HG02588 (cell line): ENCODE measurements at regions not wholly inside any gene's neighbourhood (a gene's known extent, or its start where the extent isn't known, plus 50 kb on each side); places are given as distances from the start of the nearest gene placed in this dataset.
"Not testable (repeated sequence)": the region's sequence is repeated elsewhere in the genome, so short reads cannot be mapped to it uniquely, and the experiment has no call there.

Source experiments
- ATAC-seq: cut with Tn5 transposase; IDR thresholded peaks from one replicate; pipeline ENCODE4 v1.9.1; 2021; ENCODE audit warnings: mild to moderate bottlenecking, moderate library complexity; ENCODE audit not compliant: unreplicated experiment

DNA sequence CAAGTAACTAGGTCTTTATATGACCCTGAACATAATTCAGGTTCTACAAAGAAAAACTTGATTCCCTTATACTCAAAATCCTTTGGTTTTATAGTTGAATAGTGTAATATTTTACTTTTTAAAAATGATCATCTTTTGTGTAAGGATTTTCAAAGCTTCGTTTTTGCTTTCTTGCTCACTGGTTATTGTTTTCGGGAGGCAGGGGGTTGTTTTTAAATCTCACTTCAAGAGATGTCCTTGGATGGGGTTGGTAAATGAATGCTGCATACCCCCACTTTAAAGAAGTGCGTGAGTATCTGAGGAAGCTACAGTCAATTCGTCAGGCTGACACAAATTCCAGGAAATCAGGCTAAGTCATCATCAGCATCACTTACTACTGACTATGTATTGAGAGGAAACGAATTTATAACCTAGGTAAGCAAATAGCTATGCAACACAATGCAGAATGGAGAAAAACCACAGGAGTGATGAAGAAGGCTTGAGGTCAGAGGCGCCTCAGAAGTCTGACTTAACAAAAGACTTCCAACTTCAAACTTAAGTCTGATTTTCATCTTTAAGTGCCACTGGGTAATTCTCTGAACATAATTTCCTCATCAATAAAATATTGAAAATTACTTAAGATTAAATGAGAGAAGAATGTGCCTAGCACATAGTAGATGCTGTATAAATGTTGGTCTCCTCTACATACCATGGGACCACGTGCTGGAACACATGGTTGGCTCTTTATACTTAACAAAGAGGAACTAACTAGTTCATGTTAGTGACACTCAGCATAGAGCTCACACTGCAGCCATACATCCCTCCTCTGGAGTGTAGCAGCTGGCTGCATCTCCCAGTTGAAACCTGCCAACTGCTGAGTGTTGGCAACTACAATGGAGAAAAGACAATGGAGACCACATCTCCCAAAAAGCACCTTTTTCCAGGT is 106.0 kb upstream of the KIF2A start:
- ATAC-seq, result no peak

GRCh38 chr5:62206150-62206829 is 99.7 kb upstream of the KIF2A start:
- ATAC-seq, result no peak

- no peak for ATAC-seq
Measured at GRCh38 chr5:62208218-62208852, 97.7 kb upstream of the KIF2A start.

DNA sequence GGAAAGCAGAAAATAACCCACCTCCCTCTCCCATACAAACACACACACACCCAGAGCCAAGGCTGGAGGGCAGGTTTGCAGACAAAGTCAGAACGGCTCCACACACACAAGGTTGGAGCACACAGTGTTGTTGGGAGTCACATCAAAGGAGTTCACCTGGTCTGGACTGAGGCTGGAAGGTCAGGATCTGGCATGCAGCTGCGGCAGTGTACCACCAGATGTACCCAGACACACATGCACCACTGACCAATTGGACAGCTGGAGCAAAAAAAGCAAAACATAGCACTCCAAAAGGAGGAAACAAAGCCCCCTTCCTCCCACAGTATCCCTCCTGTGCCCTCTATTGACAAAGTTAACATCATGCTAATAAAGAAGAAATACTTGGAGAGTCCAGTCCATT is 94.6 kb upstream of the KIF2A start:
- ATAC-seq, result no peak

GRCh38 chr5:62212648-62213047 is 93.4 kb upstream of the KIF2A start:
- ATAC-seq, result no peak

- ATAC-seq, result no peak
Measured at GRCh38 chr5:62214701-62215100, 91.3 kb upstream of the KIF2A start.

- ATAC-seq, result not testable (repeated sequence)
Measured at GRCh38 chr5:62216603-62217002, 89.4 kb upstream of the KIF2A start.

DNA sequence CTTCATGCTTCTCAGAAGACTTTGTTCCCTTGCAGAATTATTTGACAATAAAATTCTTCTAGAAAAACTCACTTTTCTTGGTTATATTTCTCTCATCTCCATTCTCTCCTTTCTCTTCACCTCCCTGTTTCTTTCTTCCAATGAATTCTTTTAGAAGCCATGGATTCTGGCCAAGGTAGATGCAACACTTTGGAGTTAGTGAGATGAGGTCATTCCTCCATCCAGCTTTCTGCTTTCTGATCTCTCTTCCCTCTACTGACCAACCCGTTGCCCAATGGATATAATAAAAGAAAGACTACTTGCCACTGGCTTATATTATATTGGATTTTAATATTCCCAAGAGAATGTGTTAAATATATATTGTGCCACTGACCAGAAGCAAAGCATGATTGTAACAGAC is 88.9 kb upstream of the KIF2A start:
- ATAC-seq, result not testable (repeated sequence)

- ATAC-seq, result not testable (repeated sequence)
Measured at GRCh38 chr5:62218860-62219259, 87.1 kb upstream of the KIF2A start.

DNA sequence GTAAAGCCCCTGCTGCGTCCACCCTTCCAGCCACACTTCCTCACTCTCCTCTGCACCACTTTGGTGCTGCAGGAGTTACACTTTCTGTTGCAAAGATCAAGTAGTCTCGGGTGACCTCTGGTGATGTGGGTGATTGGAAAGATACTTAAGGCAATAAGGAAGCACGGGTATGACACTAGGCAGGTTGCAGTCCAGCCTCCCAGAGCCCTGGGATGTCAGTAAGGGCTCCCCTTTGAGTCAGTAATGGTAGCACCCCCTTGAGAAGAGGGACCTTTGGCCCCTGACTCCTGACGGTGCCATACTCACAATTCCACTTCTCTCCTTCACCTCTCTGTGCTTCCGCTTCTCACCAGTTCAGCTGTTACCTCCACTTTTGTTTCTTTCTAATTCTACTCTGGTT is 84.1 kb upstream of the KIF2A start:
- ATAC-seq, result not testable (repeated sequence)

GRCh38 chr5:62222305-62222704 is 83.7 kb upstream of the KIF2A start:
- ATAC-seq, result not testable (repeated sequence)

DNA sequence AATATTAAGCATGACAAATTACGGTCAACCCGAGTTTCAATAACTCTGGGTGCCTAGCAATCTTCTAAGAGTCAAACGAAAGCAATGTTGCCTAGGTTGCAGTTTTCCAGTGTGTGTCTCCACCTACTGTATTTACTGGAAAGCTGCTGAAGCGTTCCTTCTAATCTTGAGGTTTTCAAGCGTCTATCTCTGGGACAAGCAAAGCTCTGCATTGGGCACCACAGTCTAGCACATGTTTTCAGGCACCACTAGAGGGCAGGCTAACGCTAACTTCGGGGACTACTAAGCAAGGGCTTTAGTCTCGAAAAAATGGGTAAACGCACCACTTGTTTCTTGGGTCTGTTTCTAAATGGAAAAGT is 82.7 kb upstream of the KIF2A start:
- ATAC-seq, result peak; percentile 99

DNA sequence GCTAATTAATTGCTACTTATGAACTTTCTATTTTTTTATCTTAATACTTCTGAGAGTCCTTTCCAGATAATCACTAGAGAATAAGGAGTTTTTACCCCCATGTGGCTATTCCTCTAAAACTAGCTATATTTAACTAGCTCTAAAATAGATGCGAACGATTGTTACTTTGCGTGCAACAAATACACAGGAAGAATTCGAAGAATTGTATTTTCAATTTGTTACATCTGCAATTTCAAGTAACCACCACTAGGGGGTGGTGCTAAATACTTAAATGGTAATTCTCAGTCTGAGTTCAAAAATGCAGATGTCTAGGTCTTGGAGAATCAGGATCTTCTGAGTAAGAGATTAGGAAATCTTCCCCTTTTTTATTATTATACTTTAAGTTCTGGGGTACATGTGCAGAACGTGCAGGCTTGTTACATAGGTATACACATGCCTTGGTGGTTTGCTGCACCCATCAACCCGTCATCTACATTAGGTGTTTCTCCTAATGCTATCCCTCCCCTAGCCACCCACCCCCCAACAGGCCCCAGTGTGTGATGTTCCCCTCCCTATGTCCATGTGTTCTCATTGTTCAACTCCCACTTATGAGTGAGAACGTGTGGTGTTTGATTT is 80.9 kb upstream of the KIF2A start:
- ATAC-seq, result not testable (repeated sequence)

DNA sequence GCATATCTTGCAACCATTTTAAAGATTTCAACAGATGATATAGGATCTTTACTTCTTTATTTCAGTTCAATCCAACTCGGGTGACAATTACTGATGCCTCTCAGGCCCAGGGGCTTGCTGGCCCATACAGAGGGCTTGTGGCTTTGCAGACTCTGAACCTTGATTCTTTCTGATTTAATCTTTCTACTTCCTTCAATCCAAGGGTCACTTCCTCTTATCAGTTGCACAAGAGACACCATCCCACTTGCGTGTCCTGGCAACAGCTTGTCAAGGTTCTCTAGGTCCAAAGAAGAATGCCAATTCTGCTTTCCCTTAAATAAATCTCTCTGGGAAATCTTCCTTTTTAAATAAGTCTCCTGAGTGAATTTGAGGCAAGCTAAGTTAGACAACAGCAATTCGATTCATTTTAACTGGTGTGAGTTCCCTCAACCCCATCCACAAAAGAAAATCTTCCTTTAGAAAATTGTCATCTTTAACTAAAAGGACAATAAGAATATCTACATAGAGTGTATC is 75.1 kb upstream of the KIF2A start:
- ATAC-seq, result not testable (repeated sequence)

- no peak for ATAC-seq
Measured at GRCh38 chr5:62231576-62231975, 74.4 kb upstream of the KIF2A start.

DNA sequence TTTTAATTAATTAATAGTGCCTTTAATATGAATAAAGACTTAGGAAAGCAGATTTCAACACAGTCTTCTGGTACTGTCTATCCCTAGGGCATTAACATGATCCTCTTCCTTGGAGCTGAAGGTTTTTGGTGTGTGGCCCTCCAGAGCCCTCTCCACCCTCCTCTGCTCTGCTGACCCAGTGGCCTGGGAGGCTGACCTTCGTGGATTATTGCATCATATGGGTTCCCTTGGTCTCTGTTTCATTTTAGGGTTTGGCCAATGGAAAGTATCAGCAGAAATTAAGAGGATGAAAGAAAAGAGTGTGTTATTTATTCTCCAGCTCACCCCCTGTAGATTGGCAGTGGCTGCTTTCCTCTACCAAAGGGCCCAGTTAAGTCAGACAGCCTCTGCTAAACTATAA is 73.8 kb upstream of the KIF2A start:
- ATAC-seq, result not testable (repeated sequence)

- peak; percentile 81 for ATAC-seq
Measured at GRCh38 chr5:62233083-62234046, 72.6 kb upstream of the KIF2A start.

DNA sequence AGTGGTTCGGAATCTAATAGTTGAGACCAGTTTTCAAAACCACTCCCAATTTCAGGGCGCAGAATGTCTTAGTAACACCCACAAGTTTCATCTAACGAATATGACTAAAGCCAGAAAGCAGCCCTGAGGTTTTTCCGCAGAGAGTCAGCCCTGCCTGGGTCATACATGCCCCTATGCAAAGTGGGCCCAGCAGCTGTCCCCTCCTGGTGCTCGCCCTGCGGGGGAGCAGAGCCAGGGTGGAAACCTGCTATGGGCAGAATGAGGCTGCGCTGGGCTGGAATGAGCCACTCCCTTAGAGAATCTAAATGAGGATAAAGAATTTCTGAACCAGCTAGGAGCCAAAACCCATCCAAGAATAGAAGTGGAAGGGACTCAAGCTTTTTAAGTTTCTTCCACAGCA is 69.4 kb upstream of the KIF2A start:
- ATAC-seq, result not testable (repeated sequence)

DNA sequence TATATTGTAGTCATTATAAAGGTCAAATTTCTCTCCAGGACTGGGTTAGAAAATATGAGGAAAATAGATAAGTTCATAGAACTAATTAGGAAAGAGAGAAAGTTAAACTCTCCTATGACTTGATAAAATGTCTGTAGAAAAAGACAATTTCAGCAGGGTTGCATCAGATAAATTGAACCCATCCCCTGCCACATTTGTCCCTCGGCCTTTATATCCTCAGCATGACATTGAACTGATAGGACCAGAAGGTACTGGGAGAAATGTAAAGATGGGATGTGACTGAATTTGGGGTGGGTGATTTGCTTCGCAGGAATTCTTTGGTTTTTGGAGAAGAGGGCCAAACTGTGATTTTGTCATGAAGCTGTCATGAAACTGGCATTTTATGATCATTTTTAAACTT is 68.1 kb upstream of the KIF2A start:
- ATAC-seq, result not testable (repeated sequence)

DNA sequence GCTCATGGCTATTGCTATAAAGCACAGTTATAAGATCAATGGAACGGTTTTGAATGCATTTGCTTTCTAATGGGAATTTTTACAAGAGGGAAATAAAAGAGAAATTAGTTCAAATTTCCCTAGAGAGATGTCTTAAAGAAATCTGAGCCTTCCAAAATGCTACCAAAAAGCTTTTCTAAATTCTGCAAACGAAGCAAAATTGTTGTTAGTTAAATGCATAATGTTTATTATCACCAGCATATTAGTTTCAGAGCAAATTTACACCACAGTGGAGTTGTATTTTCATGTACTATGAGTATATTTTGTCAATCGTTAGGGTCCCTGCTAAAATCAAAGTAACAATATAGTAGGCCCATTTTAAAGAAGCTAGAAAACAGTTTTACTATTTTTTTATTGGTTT is 67.4 kb upstream of the KIF2A start:
- not testable (repeated sequence) for ATAC-seq
